ENCODE measurements at regions not wholly inside any gene's neighbourhood (a gene's known extent, or its start where the extent isn't known, plus 50 kb on each side); places are given as distances from the start of the nearest gene placed in this dataset.
"Not testable (repeated sequence)": the region's sequence is repeated elsewhere in the genome, so short reads cannot be mapped to it uniquely, and the experiment has no call there.

DNA sequence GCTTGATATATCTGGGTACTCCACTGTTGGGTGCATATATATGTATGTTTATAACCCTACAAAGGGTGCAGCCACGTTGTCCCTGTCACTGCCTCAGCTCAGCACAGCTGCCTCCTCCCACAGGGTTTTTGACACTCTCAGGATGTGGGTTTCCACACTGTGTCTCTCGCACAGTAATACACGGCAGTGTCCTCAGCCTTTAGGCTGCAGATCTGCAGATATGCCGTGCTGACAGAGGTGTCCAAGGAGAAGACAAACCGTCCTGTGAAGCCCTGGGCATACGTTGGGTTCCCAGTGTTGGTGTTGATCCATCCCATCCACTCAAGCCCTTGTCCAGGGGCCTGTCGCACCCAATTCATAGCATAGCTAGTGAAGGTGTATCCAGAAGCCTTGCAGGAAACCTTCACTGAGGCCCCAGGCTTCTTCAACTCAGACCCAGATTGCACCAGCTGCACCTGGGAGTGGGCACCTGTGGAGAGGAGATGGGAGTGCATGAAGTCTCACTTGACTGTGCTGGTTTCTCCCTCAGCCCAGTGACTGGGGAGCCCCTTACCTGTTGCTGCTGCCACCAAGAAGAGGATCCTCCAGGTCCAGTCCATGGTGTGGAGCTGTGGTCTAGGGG lies 498.7 kb downstream of the TMEM121 start:
- Histone ChIP-seq H3K9ac (no peak overlapping the region), H3K27ac (no peak overlapping the region), H3K4me2 (no peak overlapping the region), H3K36me3 (ENCODE audit: insufficient read depth) (no peaks in the 10 kb centered on the region), H3K79me2 (ENCODE audit: insufficient read depth, low read depth) (no peaks in the 10 kb centered on the region), H3K27me3 (ENCODE audit: insufficient read depth, low read depth) (no peaks in the 10 kb centered on the region), H3K4me1 (ENCODE audit: low read depth, poor library complexity, severe bottlenecking) (peaks cover 5% of the 10 kb centered on the region), H3K4me3 (IDR thresholded peaks at IDR 0.05; ENCODE audit: insufficient read depth, low read depth, low read length) (no peak overlapping the region), H2AFZ (ENCODE audit: low read depth) (no peak overlapping the region), H4K20me1 (ENCODE audit: insufficient read depth) (no peaks in the 10 kb centered on the region)
- TF ChIP-seq CTCF (conservative IDR thresholded peaks at IDR 0.05; ENCODE audit: low read depth, low read length) = no peak

DNA sequence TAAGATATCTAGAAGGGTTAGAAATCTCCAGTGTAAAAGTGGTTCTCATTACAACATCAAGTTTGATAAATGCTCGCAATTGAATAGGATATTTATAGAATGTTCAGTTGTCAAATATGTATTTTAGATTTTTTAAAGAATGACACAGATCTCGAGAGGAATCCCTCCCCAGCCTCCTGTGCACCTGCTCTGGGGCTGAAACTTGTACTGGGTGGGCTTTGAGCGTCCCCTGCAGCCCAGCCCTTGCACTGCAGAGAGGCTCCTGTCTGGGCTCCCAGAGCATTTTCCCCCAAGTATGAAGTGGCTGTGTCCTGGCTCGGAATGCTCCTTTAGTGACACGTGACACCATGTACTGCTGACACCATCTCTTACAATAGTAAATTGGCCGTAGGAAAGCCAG lies 499.6 kb downstream of the TMEM121 start:
- no peaks in the 10 kb centered on the region for H3K79me2 ChIP-seq (ENCODE audit: insufficient read depth, low read depth)
- H3K9ac ChIP-seq = no peak overlapping the region
- no peak overlapping the region for H3K27ac ChIP-seq
- H4K20me1 ChIP-seq (ENCODE audit: insufficient read depth) = no peaks in the 10 kb centered on the region
- no peak overlapping the region for H2AFZ ChIP-seq (ENCODE audit: low read depth)
- H3K27me3 ChIP-seq (ENCODE audit: insufficient read depth, low read depth) = no peaks in the 10 kb centered on the region
- H3K36me3 ChIP-seq (ENCODE audit: insufficient read depth) = no peaks in the 10 kb centered on the region
- H3K4me1 ChIP-seq (ENCODE audit: low read depth, poor library complexity, severe bottlenecking) = peaks cover 5% of the 10 kb centered on the region
- TF ChIP-seq CTCF (conservative IDR thresholded peaks at IDR 0.05; ENCODE audit: low read depth, low read length) = no peak
- no peak overlapping the region for H3K4me3 ChIP-seq (IDR thresholded peaks at IDR 0.05; ENCODE audit: insufficient read depth, low read depth, low read length)
- H3K4me2 ChIP-seq = no peak overlapping the region

DNA sequence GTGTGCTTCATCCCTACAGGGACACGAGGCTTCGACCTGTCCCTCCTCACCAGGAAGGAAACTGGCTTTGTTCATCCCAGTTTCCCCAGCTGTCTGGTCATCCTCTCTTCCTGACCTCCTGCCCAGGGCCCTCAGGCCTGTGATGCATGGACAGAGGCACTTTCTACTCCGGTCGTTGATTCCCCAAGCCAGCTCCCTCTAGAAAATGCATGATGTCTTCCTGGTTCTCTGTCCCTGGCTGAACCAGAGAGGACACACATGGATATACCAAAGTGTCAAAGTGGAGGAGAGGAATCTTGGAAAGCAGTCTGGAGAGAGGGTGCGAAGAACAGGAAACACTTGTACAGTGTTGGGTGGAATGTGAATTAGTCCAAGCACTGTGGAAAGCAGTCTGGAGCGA lies 501.4 kb downstream of the TMEM121 start:
- H3K4me2 ChIP-seq; H3K9ac ChIP-seq; H3K27me3 ChIP-seq (ENCODE audit: insufficient read depth, low read depth): not testable (repeated sequence)

DNA sequence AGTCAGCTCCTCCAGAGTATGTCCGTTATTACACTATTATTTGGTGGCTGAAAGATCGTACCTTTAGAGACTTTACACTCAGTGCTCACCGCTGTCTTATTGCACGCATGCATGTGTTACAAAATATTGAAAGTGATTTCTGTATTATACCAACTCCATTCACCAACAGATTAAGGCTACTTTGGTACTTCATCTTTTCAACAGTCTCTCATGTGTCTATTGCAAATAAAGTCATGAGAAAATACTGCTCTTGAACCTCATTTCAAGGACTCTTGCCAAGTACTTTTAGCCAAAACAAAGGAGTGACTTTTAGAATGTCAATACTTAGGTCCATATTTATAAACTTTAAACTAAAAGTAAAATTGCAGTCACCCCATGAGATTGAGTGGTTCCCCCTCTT lies 503.6 kb downstream of the TMEM121 start:
- no peak for TF ChIP-seq CTCF (conservative IDR thresholded peaks at IDR 0.05; ENCODE audit: low read depth, low read length)
- H3K27ac ChIP-seq = no peak overlapping the region
- no peaks in the 10 kb centered on the region for H4K20me1 ChIP-seq (ENCODE audit: insufficient read depth)
- no peak overlapping the region for H3K4me2 ChIP-seq
- H3K9ac ChIP-seq = no peak overlapping the region
- no peaks in the 10 kb centered on the region for H3K27me3 ChIP-seq (ENCODE audit: insufficient read depth, low read depth)
- H2AFZ ChIP-seq (ENCODE audit: low read depth) = no peak overlapping the region
- H3K4me1 ChIP-seq (ENCODE audit: low read depth, poor library complexity, severe bottlenecking) = no peaks in the 10 kb centered on the region
- H3K79me2 ChIP-seq (ENCODE audit: insufficient read depth, low read depth) = no peaks in the 10 kb centered on the region
- no peaks in the 10 kb centered on the region for H3K36me3 ChIP-seq (ENCODE audit: insufficient read depth)
- H3K4me3 ChIP-seq (IDR thresholded peaks at IDR 0.05; ENCODE audit: insufficient read depth, low read depth, low read length) = no peak overlapping the region

More for the DNA sequence above, 501.4 kb downstream of the TMEM121 start:
- not testable (repeated sequence) for H4K20me1 ChIP-seq (ENCODE audit: insufficient read depth); H3K27ac ChIP-seq; H3K79me2 ChIP-seq (ENCODE audit: insufficient read depth, low read depth); H2AFZ ChIP-seq (ENCODE audit: low read depth); H3K4me3 ChIP-seq (IDR thresholded peaks at IDR 0.05; ENCODE audit: insufficient read depth, low read depth, low read length); H3K4me1 ChIP-seq (ENCODE audit: low read depth, poor library complexity, severe bottlenecking); H3K36me3 ChIP-seq (ENCODE audit: insufficient read depth)

DNA sequence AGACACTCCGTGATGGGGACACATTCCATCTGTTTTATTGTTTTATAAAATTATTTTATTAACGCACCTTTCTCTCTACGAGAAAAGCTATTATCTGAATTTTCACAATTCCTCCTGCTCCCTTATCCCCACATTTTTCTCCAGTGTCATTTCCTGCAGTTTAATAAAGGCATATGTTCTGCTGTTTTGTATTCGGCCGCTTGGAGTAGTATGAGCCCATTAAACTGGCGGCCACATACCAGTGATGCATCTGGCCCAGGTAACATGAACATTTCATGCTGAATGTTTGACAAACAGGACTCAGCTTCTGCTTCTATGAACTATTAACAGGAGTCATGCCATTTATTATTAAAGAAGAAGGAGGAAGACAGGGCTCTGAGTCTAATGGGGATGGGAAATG lies 511.0 kb downstream of the TMEM121 start:
- Histone ChIP-seq H3K27me3 (ENCODE audit: insufficient read depth, low read depth) (no peaks in the 10 kb centered on the region), H3K4me1 (ENCODE audit: low read depth, poor library complexity, severe bottlenecking) (no peaks in the 10 kb centered on the region), H2AFZ (ENCODE audit: low read depth) (no peak overlapping the region), H3K4me2 (no peak overlapping the region), H4K20me1 (ENCODE audit: insufficient read depth) (no peaks in the 10 kb centered on the region), H3K4me3 (IDR thresholded peaks at IDR 0.05; ENCODE audit: insufficient read depth, low read depth, low read length) (no peak overlapping the region), H3K36me3 (ENCODE audit: insufficient read depth) (no peaks in the 10 kb centered on the region), H3K27ac (no peak overlapping the region), H3K79me2 (ENCODE audit: insufficient read depth, low read depth) (no peaks in the 10 kb centered on the region), H3K9ac (no peak overlapping the region)
- no peak for TF ChIP-seq CTCF (conservative IDR thresholded peaks at IDR 0.05; ENCODE audit: low read depth, low read length)
